Nucleus accumbens (tissue), 56 donors: ENCODE measurements at regions not wholly inside any gene's neighbourhood (a gene's known extent, or its start where the extent isn't known, plus 50 kb on each side); places are given as distances from the start of the nearest gene placed in this dataset.
"Not testable (repeated sequence)": the region's sequence is repeated elsewhere in the genome, so short reads cannot be mapped to it uniquely, and the experiment has no call there.

Experiments used
- DNase-seq, 56 donors: peaks; one replicate each; lab custom pipeline; 2025; lab: John Stamatoyannopoulos, UW

- DNase-seq = no peak
These were observed 120.0 kb downstream of the GALR1 start for GRCh38 chr18:77369644-77370043.

GRCh38 chr18:77373730-77374445 is 124.2 kb downstream of the GALR1 start:
- no peak for DNase-seq

- no peak for DNase-seq
These were observed 124.8 kb downstream of the GALR1 start for GRCh38 chr18:77374446-77374805.

GRCh38 chr18:77376043-77376732 is 126.5 kb downstream of the GALR1 start:
- no peak for DNase-seq

- no peak for DNase-seq
These were observed 127.1 kb downstream of the GALR1 start for GRCh38 chr18:77376733-77377094.

GRCh38 chr18:77377813-77378212 is 128.2 kb downstream of the GALR1 start:
- DNase-seq = no peak

- no peak for DNase-seq
These were observed 130.4 kb downstream of the GALR1 start for GRCh38 chr18:77379976-77380509.

GRCh38 chr18:77380695-77381094 is 131.0 kb downstream of the GALR1 start:
- no peak for DNase-seq

GRCh38 chr18:77392321-77392720 is 142.7 kb downstream of the GALR1 start:
- no peak for DNase-seq

- DNase-seq = no peak
These were observed 143.9 kb downstream of the GALR1 start for GRCh38 chr18:77393519-77393918.

- peak in 1 of 56 donors; percentile 10 for DNase-seq
These were observed 146.3 kb downstream of the GALR1 start for GRCh38 chr18:77395953-77396352.

- DNase-seq = no peak
These were observed 147.4 kb downstream of the GALR1 start for GRCh38 chr18:77397056-77397455.

GRCh38 chr18:77397617-77398016 is 148.0 kb downstream of the GALR1 start:
- DNase-seq = no peak

GRCh38 chr18:77400561-77400960 is 150.9 kb downstream of the GALR1 start:
- no peak for DNase-seq

GRCh38 chr18:77401173-77401572 is 151.5 kb downstream of the GALR1 start:
- DNase-seq = no peak

- DNase-seq = no peak
These were observed 154.4 kb downstream of the GALR1 start for GRCh38 chr18:77403969-77404535.

- peak in 2 of 56 donors; percentile 8 to 17 for DNase-seq
These were observed 155.4 kb downstream of the GALR1 start for GRCh38 chr18:77405096-77405495.

- DNase-seq = no peak
These were observed 158.1 kb downstream of the GALR1 start for GRCh38 chr18:77407733-77408132.

GRCh38 chr18:77421546-77421945 is 171.9 kb downstream of the GALR1 start:
- not testable (repeated sequence) for DNase-seq

- no peak for DNase-seq
These were observed 173.6 kb downstream of the GALR1 start for GRCh38 chr18:77422974-77423867.

- DNase-seq = no peak
These were observed 183.4 kb downstream of the GALR1 start for GRCh38 chr18:77433076-77433475.
